ENCODE measurements at regions not wholly inside any gene's neighbourhood (a gene's known extent, or its start where the extent isn't known, plus 50 kb on each side); places are given as distances from the start of the nearest gene placed in this dataset.

GRCh38 chr7:19442016-19442785 is 266.6 kb downstream of the POLR1F start:
- peak; percentile 40 for TF ChIP-seq CTCF (IDR thresholded peaks at IDR 0.05; ENCODE audit: extremely low read depth, insufficient read depth, missing control alignments)
- in situ Hi-C loops (cut with MboI; ENCODE audit: low pct_unique_long_range_greater_than_20kb, low sequenced_read_pairs, unreplicated experiment): no loop called here
- DNase-seq (ENCODE audit: low spot score): peak; percentile 10

DNA sequence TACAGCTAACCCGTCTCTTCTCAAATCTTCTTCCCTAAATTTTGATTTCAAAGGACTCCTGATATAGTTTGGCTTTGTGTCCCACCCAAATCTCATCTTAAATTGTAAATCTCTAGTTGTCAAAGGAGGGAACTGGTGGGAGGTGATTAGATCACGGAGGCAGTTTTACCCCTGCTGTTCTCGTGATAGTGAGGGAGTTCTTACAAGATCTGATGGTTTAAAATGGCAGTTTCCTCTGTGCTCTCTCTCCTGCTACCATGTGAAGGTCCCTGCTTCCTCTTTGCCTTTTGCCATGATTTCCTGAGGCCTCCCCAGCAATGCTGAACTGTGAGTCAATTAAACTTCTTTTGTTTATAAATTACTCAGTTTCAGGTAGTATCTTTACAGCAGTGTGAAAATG is 269.3 kb downstream of the POLR1F start:
- DNase-seq (ENCODE audit: low spot score): no peak
- no peak for TF ChIP-seq CTCF (IDR thresholded peaks at IDR 0.05; ENCODE audit: extremely low read depth, insufficient read depth, missing control alignments)
- in situ Hi-C loops (cut with MboI; ENCODE audit: low pct_unique_long_range_greater_than_20kb, low sequenced_read_pairs, unreplicated experiment): no loop called here

DNA sequence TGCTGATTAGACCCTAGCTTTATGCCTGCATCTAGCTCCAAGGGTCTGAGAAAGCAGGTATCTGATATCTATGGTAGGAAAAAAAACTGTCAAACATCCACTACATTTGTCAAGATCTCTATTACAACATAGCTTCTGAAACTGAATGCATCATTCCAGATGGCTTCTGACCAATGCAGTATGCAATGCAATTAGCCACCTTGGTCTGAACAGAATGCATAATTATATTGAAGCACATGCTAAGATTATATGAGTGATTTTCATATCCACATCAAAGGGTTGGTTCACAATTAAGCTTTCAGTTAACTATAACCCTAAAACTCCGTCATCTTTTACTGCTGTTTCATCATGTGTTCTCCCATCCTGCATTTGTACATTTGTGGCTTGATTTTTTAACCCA is 271.4 kb downstream of the POLR1F start:
- DNase-seq (ENCODE audit: low spot score): no peak
- no peak for TF ChIP-seq CTCF (IDR thresholded peaks at IDR 0.05; ENCODE audit: extremely low read depth, insufficient read depth, missing control alignments)
- in situ Hi-C loops (cut with MboI; ENCODE audit: low pct_unique_long_range_greater_than_20kb, low sequenced_read_pairs, unreplicated experiment): no loop called here

- in situ Hi-C loops (cut with MboI; ENCODE audit: low pct_unique_long_range_greater_than_20kb, low sequenced_read_pairs, unreplicated experiment): no loop called here
- no peak for TF ChIP-seq CTCF (IDR thresholded peaks at IDR 0.05; ENCODE audit: extremely low read depth, insufficient read depth, missing control alignments)
- DNase-seq (ENCODE audit: low spot score): no peak
These were observed 280.9 kb downstream of the POLR1F start for GRCh38 chr7:19427944-19428343.

GRCh38 chr7:19421861-19422260 is 276.6 kb upstream of the FERD3L start:
- no peak for TF ChIP-seq CTCF (IDR thresholded peaks at IDR 0.05; ENCODE audit: extremely low read depth, insufficient read depth, missing control alignments)
- in situ Hi-C loops (cut with MboI; ENCODE audit: low pct_unique_long_range_greater_than_20kb, low sequenced_read_pairs, unreplicated experiment): no loop called here
- no peak for DNase-seq (ENCODE audit: low spot score)

DNA sequence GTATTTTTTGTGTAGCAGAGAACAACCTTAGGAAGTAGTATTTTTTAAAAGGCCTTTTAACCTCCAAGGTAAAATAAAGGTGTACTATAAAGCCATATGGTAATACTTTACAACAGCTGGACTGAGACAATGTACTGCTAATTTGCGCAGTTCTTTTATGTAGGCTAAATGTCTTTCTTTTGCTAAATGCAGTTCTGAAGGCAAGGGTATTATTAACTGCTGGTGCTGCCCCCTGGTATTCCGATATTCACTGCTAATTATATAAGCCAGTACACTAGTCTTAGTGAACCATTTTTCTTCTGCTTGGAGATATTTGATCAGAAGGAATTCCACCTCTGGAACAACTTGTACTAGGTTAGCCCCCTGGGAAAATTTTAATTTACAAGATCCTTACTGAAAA is 272.0 kb upstream of the FERD3L start:
- no peak for TF ChIP-seq CTCF (IDR thresholded peaks at IDR 0.05; ENCODE audit: extremely low read depth, insufficient read depth, missing control alignments)
- in situ Hi-C loops (cut with MboI; ENCODE audit: low pct_unique_long_range_greater_than_20kb, low sequenced_read_pairs, unreplicated experiment): no loop called here
- no peak for DNase-seq (ENCODE audit: low spot score)

Data from GM13977 (cell line).